HepG2 (cell line): ENCODE measurements at regions not wholly inside any gene's neighbourhood (a gene's known extent, or its start where the extent isn't known, plus 50 kb on each side); places are given as distances from the start of the nearest gene placed in this dataset.

Source experiments
- ADNP ChIP-seq: sonication (generic); formaldehyde crosslinking; IDR thresholded peaks from 2 replicates; pipeline ENCODE4 v1.4.0; 2020; ENCODE audit warnings: missing genetic modification reagents
- FOXK2 ChIP-seq: fragments of 450-650 bp; IDR thresholded peaks from 2 replicates; pipeline ENCODE4 v1.6.1; 2016
- JUND ChIP-seq: sonication (generic); formaldehyde crosslinking; IDR thresholded peaks from 2 replicates; pipeline ENCODE4 v1.8.0; 2022; ENCODE audit warnings: mild to moderate bottlenecking, missing genetic modification reagents
- KLF11 ChIP-seq: IDR thresholded peaks from 2 replicates; pipeline ENCODE4 v1.6.1; 2016; ENCODE audit warnings: missing compliant biosample characterization
- PCBP2 ChIP-seq: fragments of 200-400 bp; formaldehyde crosslinking; optimal IDR thresholded peaks from 2 replicates; pipeline ENCODE3; 2018; ENCODE audit warnings: low read length, low read depth; ENCODE audit not compliant: poor library complexity, severe bottlenecking
- POLR2A ChIP-seq, 2 experiments: IDR thresholded peaks; 2 replicates each; pipeline ENCODE4 v1.6.1; 2011; ENCODE audit warnings: low read depth in 2 of 2, low read length in 2 of 2, mild to moderate bottlenecking in 1 of 2, moderate library complexity in 1 of 2; ENCODE audit not compliant: insufficient read depth in 1 of 2
- SMAD3 ChIP-seq: sonication (generic); formaldehyde crosslinking; IDR thresholded peaks from 2 replicates; pipeline ENCODE4 v1.4.0; 2020; ENCODE audit warnings: missing genetic modification reagents

DNA sequence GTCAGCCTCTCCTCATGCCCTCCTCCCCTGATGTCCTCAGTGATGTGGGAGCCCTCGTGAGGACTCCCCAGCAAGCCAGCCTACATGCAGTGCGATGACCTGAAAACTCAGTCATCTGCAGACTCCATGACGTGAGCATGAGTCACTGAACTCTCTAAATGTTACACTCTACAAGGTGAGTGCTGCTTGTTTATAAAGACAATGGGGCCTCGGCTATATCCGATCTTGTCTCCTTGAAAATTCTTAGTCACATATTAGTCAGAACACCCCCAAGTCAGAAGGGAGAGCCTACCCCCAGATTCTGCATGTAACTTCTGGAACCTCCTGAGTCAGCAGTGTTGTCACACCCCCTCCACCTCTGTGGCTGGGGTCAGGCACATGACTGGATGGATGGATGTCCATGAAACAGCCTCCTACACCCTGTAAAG lies 673.8 kb downstream of the INHBA start:
- TF ChIP-seq POLR2A (IDR thresholded peaks at IDR 0.05; ENCODE audit: insufficient read depth in 1 of 2, low read depth in 2 of 2, low read length in 2 of 2) (no peak), PCBP2 (no peak), KLF11 (CRISPR knock-in tag) (no peak), ADNP (CRISPR knock-in tag) (no peak), FOXK2 (no peak), SMAD3 (CRISPR knock-in tag) (no peak), JUND (CRISPR knock-in tag) (no peak)
